GM11168 (cell line): ENCODE measurements at regions not wholly inside any gene's neighbourhood (a gene's known extent, or its start where the extent isn't known, plus 50 kb on each side); places are given as distances from the start of the nearest gene placed in this dataset.

Experiments
- in situ Hi-C: fragments of 300-500 bp; cut with MboI; formaldehyde crosslinking; loops from one replicate; pipeline ENCODE4 v1.12.0; 2022; ENCODE audit warnings: low sequenced_read_pairs; ENCODE audit not compliant: unreplicated experiment

- in situ Hi-C loops, result no loop called here
These were observed 554.0 kb upstream of the NOX3 start for GRCh38 chr6:156009656-156010055.

- in situ Hi-C loops, result no loop called here
These were observed 549.2 kb upstream of the NOX3 start for GRCh38 chr6:156004796-156005195.

- in situ Hi-C loops, result no loop called here
These were observed 540.5 kb upstream of the NOX3 start for GRCh38 chr6:155996151-155996550.

GRCh38 chr6:155995281-155995680 is 539.6 kb upstream of the NOX3 start:
- in situ Hi-C loops, result no loop called here

GRCh38 chr6:155994086-155994485 is 538.4 kb upstream of the NOX3 start:
- in situ Hi-C loops, result no loop called here

GRCh38 chr6:155993240-155993639 is 537.6 kb upstream of the NOX3 start:
- in situ Hi-C loops, result no loop called here

GRCh38 chr6:155985660-155986138 is 530.1 kb upstream of the NOX3 start:
- in situ Hi-C loops, result no loop called here

- in situ Hi-C loops, result no loop called here
These were observed 525.1 kb upstream of the NOX3 start for GRCh38 chr6:155980768-155981079.

- in situ Hi-C loops, result no loop called here
These were observed 524.6 kb upstream of the NOX3 start for GRCh38 chr6:155980014-155980767.

- in situ Hi-C loops, result no loop called here
These were observed 519.9 kb upstream of the NOX3 start for GRCh38 chr6:155975506-155975905.

GRCh38 chr6:155974811-155975323 is 519.2 kb upstream of the NOX3 start:
- in situ Hi-C loops, result no loop called here

GRCh38 chr6:155974359-155974758 is 518.7 kb upstream of the NOX3 start:
- in situ Hi-C loops, result no loop called here

GRCh38 chr6:155970876-155971708 is 515.5 kb upstream of the NOX3 start:
- in situ Hi-C loops, result no loop called here

- in situ Hi-C loops, result no loop called here
These were observed 514.8 kb upstream of the NOX3 start for GRCh38 chr6:155970472-155970871.

- in situ Hi-C loops, result no loop called here
These were observed 513.3 kb upstream of the NOX3 start for GRCh38 chr6:155968921-155969320.

GRCh38 chr6:155967322-155967721 is 511.7 kb upstream of the NOX3 start:
- in situ Hi-C loops, result no loop called here

- in situ Hi-C loops, result no loop called here
These were observed 508.9 kb upstream of the NOX3 start for GRCh38 chr6:155964544-155964943.

- in situ Hi-C loops, result no loop called here
These were observed 506.6 kb upstream of the NOX3 start for GRCh38 chr6:155962276-155962675.

- in situ Hi-C loops, result no loop called here
These were observed 504.4 kb upstream of the NOX3 start for GRCh38 chr6:155959898-155960495.

- in situ Hi-C loops, result no loop called here
These were observed 502.9 kb upstream of the NOX3 start for GRCh38 chr6:155958550-155958949.

GRCh38 chr6:155955038-155955437 is 499.4 kb upstream of the NOX3 start:
- in situ Hi-C loops, result no loop called here
